ENCODE measurements at regions not wholly inside any gene's neighbourhood (a gene's known extent, or its start where the extent isn't known, plus 50 kb on each side); places are given as distances from the start of the nearest gene placed in this dataset.

DNA sequence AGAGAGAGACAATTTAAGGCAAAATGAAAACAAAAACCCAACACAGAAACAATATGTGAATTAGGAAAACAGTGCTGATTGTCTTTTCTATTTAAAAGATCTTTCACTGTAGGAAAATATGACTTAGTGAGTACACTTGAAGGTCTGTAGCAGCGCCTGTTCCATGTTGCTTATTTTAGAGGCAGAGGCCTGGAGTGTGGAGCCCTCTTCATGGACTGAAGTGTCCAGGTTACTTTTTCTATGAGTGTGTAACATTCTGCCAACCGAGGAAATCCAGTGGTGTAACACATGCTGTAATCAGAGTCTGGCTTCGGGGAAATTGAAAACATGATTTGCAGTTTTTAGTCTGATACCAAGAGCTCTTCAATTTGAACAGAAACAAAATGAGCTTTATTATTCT lies 64.0 kb upstream of the GPRIN3 start:
- TF ChIP-seq TAF1 (IDR thresholded peaks at IDR 0.05; ENCODE audit: low read depth) (no peak), CEBPB (IDR thresholded peaks at IDR 0.05) (no peak), EP300 (IDR thresholded peaks at IDR 0.05; ENCODE audit: borderline replicate concordance) (no peak), CREB1 (IDR thresholded peaks at IDR 0.05; ENCODE audit: low read depth) (no peak), NFIC (IDR thresholded peaks at IDR 0.05) (no peak), YY1 (IDR thresholded peaks at IDR 0.05; ENCODE audit: low read depth) (no peak), RAD21 (IDR thresholded peaks at IDR 0.05; ENCODE audit: low read depth) (no peak), TEAD4 (IDR thresholded peaks at IDR 0.05) (no peak), TCF12 (IDR thresholded peaks at IDR 0.05; ENCODE audit: low read depth) (no peak), EGR1 (IDR thresholded peaks at IDR 0.05) (no peak)
- TF ChIP-seq, protein P1, sequence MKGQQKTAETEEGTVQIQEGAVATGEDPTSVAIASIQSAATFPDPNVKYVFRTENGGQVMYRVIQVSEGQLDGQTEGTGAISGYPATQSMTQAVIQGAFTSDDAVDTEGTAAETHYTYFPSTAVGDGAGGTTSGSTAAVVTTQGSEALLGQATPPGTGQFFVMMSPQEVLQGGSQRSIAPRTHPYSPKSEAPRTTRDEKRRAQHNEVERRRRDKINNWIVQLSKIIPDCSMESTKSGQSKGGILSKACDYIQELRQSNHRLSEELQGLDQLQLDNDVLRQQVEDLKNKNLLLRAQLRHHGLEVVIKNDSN (IDR thresholded peaks at IDR 0.05): no peak
- TF ChIP-seq, protein P2, sequence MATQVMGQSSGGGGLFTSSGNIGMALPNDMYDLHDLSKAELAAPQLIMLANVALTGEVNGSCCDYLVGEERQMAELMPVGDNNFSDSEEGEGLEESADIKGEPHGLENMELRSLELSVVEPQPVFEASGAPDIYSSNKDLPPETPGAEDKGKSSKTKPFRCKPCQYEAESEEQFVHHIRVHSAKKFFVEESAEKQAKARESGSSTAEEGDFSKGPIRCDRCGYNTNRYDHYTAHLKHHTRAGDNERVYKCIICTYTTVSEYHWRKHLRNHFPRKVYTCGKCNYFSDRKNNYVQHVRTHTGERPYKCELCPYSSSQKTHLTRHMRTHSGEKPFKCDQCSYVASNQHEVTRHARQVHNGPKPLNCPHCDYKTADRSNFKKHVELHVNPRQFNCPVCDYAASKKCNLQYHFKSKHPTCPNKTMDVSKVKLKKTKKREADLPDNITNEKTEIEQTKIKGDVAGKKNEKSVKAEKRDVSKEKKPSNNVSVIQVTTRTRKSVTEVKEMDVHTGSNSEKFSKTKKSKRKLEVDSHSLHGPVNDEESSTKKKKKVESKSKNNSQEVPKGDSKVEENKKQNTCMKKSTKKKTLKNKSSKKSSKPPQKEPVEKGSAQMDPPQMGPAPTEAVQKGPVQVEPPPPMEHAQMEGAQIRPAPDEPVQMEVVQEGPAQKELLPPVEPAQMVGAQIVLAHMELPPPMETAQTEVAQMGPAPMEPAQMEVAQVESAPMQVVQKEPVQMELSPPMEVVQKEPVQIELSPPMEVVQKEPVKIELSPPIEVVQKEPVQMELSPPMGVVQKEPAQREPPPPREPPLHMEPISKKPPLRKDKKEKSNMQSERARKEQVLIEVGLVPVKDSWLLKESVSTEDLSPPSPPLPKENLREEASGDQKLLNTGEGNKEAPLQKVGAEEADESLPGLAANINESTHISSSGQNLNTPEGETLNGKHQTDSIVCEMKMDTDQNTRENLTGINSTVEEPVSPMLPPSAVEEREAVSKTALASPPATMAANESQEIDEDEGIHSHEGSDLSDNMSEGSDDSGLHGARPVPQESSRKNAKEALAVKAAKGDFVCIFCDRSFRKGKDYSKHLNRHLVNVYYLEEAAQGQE (IDR thresholded peaks at IDR 0.05; ENCODE audit: low read depth): no peak
- TF ChIP-seq, protein P3, sequence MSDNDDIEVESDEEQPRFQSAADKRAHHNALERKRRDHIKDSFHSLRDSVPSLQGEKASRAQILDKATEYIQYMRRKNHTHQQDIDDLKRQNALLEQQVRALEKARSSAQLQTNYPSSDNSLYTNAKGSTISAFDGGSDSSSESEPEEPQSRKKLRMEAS (IDR thresholded peaks at IDR 0.05): no peak
